ENCODE measurements at regions not wholly inside any gene's neighbourhood (a gene's known extent, or its start where the extent isn't known, plus 50 kb on each side); places are given as distances from the start of the nearest gene placed in this dataset.

- H3K9me3 ChIP-seq: no peaks in the 10 kb centered on the region
- POLR2A ChIA-PET: no interaction called here
- DNase-seq: no peak
- H3K4me1 ChIP-seq (ENCODE audit: control insufficient read depth in 1 of 2, extremely low read depth in 1 of 2, insufficient read depth in 2 of 2, low read length in 2 of 2): no peaks in the 10 kb centered on the region
- H3K9me3 Mint-ChIP-seq: peaks cover 0 to 5% (median 0%) of the 10 kb centered on the region in 3 donors
- no peaks in the 10 kb centered on the region for H3K36me3 Mint-ChIP-seq
- H3K36me3 ChIP-seq (ENCODE audit: control insufficient read depth in 2 of 2, extremely low read depth in 1 of 2, insufficient read depth in 1 of 2, low read length in 1 of 2): no peaks in the 10 kb centered on the region
- no peaks in the 10 kb centered on the region for H3K27me3 Mint-ChIP-seq
- H3K27ac Mint-ChIP-seq: no peak overlapping the region
- H3K4me1 Mint-ChIP-seq: no peaks in the 10 kb centered on the region
- ATAC-seq (replicated peaks in 1 of 4): no peak
- H3K4me3 Mint-ChIP-seq: no peak overlapping the region
- no peak overlapping the region for H3K27ac ChIP-seq (ENCODE audit: low read length)
- no peak overlapping the region for H3K4me3 ChIP-seq (ENCODE audit: control insufficient read depth in 1 of 2, extremely low read depth in 1 of 2, low read length in 1 of 2)
- WGBS (ENCODE audit: insufficient coverage): no CpG with 5 or more reads among the region's 1 CpG
- no peaks in the 10 kb centered on the region for H3K27me3 ChIP-seq (replicated peaks in 1 of 2; ENCODE audit: control insufficient read depth in 2 of 2, extremely low read depth in 1 of 2, insufficient read depth in 2 of 2, low read length in 1 of 2)
- CTCF ChIA-PET: no interaction called here
Observed at GRCh38 chr1:194813096-194813495, 1626.7 kb upstream of the B3GALT2 start.

GRCh38 chr1:194809665-194810064 is 1623.3 kb upstream of the B3GALT2 start:
- Histone ChIP-seq H3K9me3 (no peaks in the 10 kb centered on the region), H3K4me3 (ENCODE audit: control insufficient read depth in 1 of 2, extremely low read depth in 1 of 2, low read length in 1 of 2) (no peak overlapping the region), H3K27ac (ENCODE audit: low read length) (no peak overlapping the region), H3K27me3 (replicated peaks in 1 of 2; ENCODE audit: control insufficient read depth in 2 of 2, extremely low read depth in 1 of 2, insufficient read depth in 2 of 2, low read length in 1 of 2) (no peaks in the 10 kb centered on the region), H3K4me1 (ENCODE audit: control insufficient read depth in 1 of 2, extremely low read depth in 1 of 2, insufficient read depth in 2 of 2, low read length in 2 of 2) (no peaks in the 10 kb centered on the region), H3K36me3 (ENCODE audit: control insufficient read depth in 2 of 2, extremely low read depth in 1 of 2, insufficient read depth in 1 of 2, low read length in 1 of 2) (no peaks in the 10 kb centered on the region)
- POLR2A ChIA-PET: no interaction called here
- Mint-ChIP-seq H3K9me3 (peaks cover 0 to 5% (median 0%) of the 10 kb centered on the region in 3 donors), H3K27me3 (no peaks in the 10 kb centered on the region), H3K4me3 (no peak overlapping the region), H3K36me3 (no peaks in the 10 kb centered on the region), H3K27ac (no peak overlapping the region), H3K4me1 (no peaks in the 10 kb centered on the region)
- DNase-seq (no peak), ATAC-seq (replicated peaks in 1 of 4) (no peak)
- 90% methylated on average over 1 of the region's 1 CpG for WGBS (ENCODE audit: insufficient coverage)
- CTCF ChIA-PET: no interaction called here

GRCh38 chr1:194809215-194809614 is 1622.8 kb upstream of the B3GALT2 start:
- Histone ChIP-seq H3K4me3 (ENCODE audit: control insufficient read depth in 1 of 2, extremely low read depth in 1 of 2, low read length in 1 of 2) (no peak overlapping the region), H3K27ac (ENCODE audit: low read length) (no peak overlapping the region), H3K4me1 (ENCODE audit: control insufficient read depth in 1 of 2, extremely low read depth in 1 of 2, insufficient read depth in 2 of 2, low read length in 2 of 2) (no peaks in the 10 kb centered on the region), H3K9me3 (no peaks in the 10 kb centered on the region), H3K36me3 (ENCODE audit: control insufficient read depth in 2 of 2, extremely low read depth in 1 of 2, insufficient read depth in 1 of 2, low read length in 1 of 2) (no peaks in the 10 kb centered on the region), H3K27me3 (replicated peaks in 1 of 2; ENCODE audit: control insufficient read depth in 2 of 2, extremely low read depth in 1 of 2, insufficient read depth in 2 of 2, low read length in 1 of 2) (no peaks in the 10 kb centered on the region)
- WGBS (ENCODE audit: insufficient coverage): 100% methylated on average over 1 of the region's 3 CpGs
- Mint-ChIP-seq H3K27ac (no peak overlapping the region), H3K4me3 (no peak overlapping the region), H3K4me1 (no peaks in the 10 kb centered on the region), H3K36me3 (no peaks in the 10 kb centered on the region), H3K9me3 (peaks cover 0 to 5% (median 0%) of the 10 kb centered on the region in 3 donors), H3K27me3 (no peaks in the 10 kb centered on the region)
- no peak for DNase-seq
- no peak for ATAC-seq (replicated peaks in 1 of 4)
- ChIA-PET CTCF (no interaction called here), POLR2A (no interaction called here)

GRCh38 chr1:194807530-194808220 is 1621.3 kb upstream of the B3GALT2 start:
- Histone ChIP-seq H3K4me1 (ENCODE audit: control insufficient read depth in 1 of 2, extremely low read depth in 1 of 2, insufficient read depth in 2 of 2, low read length in 2 of 2) (no peaks in the 10 kb centered on the region), H3K4me3 (ENCODE audit: control insufficient read depth in 1 of 2, extremely low read depth in 1 of 2, low read length in 1 of 2) (no peak overlapping the region), H3K27ac (ENCODE audit: low read length) (no peak overlapping the region), H3K9me3 (no peaks in the 10 kb centered on the region), H3K27me3 (replicated peaks in 1 of 2; ENCODE audit: control insufficient read depth in 2 of 2, extremely low read depth in 1 of 2, insufficient read depth in 2 of 2, low read length in 1 of 2) (no peaks in the 10 kb centered on the region), H3K36me3 (ENCODE audit: control insufficient read depth in 2 of 2, extremely low read depth in 1 of 2, insufficient read depth in 1 of 2, low read length in 1 of 2) (no peaks in the 10 kb centered on the region)
- CTCF ChIA-PET: no interaction called here
- WGBS (ENCODE audit: insufficient coverage): no CpG with 5 or more reads among the region's 1 CpG
- DNase-seq (no peak), ATAC-seq (replicated peaks in 1 of 4) (no peak)
- no peaks in the 10 kb centered on the region for H3K27me3 Mint-ChIP-seq
- H3K4me3 Mint-ChIP-seq: no peak overlapping the region
- H3K36me3 Mint-ChIP-seq: no peaks in the 10 kb centered on the region
- no peak overlapping the region for H3K27ac Mint-ChIP-seq
- no peaks in the 10 kb centered on the region for H3K9me3 Mint-ChIP-seq
- no peaks in the 10 kb centered on the region for H3K4me1 Mint-ChIP-seq
- POLR2A ChIA-PET: interaction anchor here in 1 of 2 donors (0.6 kb wide), 1 partner anchor 520 kb away, joined by 3 read pairs; no protein-coding TSS in a partner anchor

GRCh38 chr1:194802572-194802971 is 1616.2 kb upstream of the B3GALT2 start:
- no peaks in the 10 kb centered on the region for H3K9me3 ChIP-seq
- CTCF ChIA-PET: no interaction called here
- no peak for DNase-seq
- H3K4me3 ChIP-seq (ENCODE audit: control insufficient read depth in 1 of 2, extremely low read depth in 1 of 2, low read length in 1 of 2): no peak overlapping the region
- Mint-ChIP-seq H3K27ac (no peak overlapping the region), H3K27me3 (no peaks in the 10 kb centered on the region), H3K36me3 (no peaks in the 10 kb centered on the region), H3K4me1 (no peaks in the 10 kb centered on the region), H3K9me3 (no peaks in the 10 kb centered on the region), H3K4me3 (no peak overlapping the region)
- no peak for ATAC-seq (replicated peaks in 1 of 4)
- POLR2A ChIA-PET: no interaction called here
- no peak overlapping the region for H3K27ac ChIP-seq (ENCODE audit: low read length)
- H3K36me3 ChIP-seq (ENCODE audit: control insufficient read depth in 2 of 2, extremely low read depth in 1 of 2, insufficient read depth in 1 of 2, low read length in 1 of 2): no peaks in the 10 kb centered on the region
- no peaks in the 10 kb centered on the region for H3K4me1 ChIP-seq (ENCODE audit: control insufficient read depth in 1 of 2, extremely low read depth in 1 of 2, insufficient read depth in 2 of 2, low read length in 2 of 2)
- WGBS (ENCODE audit: insufficient coverage): 100% methylated on average over 1 of the region's 3 CpGs
- no peaks in the 10 kb centered on the region for H3K27me3 ChIP-seq (replicated peaks in 1 of 2; ENCODE audit: control insufficient read depth in 2 of 2, extremely low read depth in 1 of 2, insufficient read depth in 2 of 2, low read length in 1 of 2)

- CTCF ChIA-PET: interaction anchor here in 1 of 2 donors (0.6 kb wide), 2 partner anchors 1264 to 1758 kb away, joined by 5 to 6 read pairs; no protein-coding TSS in a partner anchor
- H3K4me1 Mint-ChIP-seq: no peaks in the 10 kb centered on the region
- ATAC-seq (replicated peaks in 1 of 4): no peak
Observed at GRCh38 chr1:194795917-194796593, 1609.6 kb upstream of the B3GALT2 start.

More at GRCh38 chr1:194795917-194796593, 1609.6 kb upstream of the B3GALT2 start:
- POLR2A ChIA-PET: no interaction called here
- H3K4me3 ChIP-seq (ENCODE audit: control insufficient read depth in 1 of 2, extremely low read depth in 1 of 2, low read length in 1 of 2): no peak overlapping the region
- no peaks in the 10 kb centered on the region for H3K27me3 ChIP-seq (replicated peaks in 1 of 2; ENCODE audit: control insufficient read depth in 2 of 2, extremely low read depth in 1 of 2, insufficient read depth in 2 of 2, low read length in 1 of 2)
- no CpG with 5 or more reads among the region's 4 CpGs for WGBS (ENCODE audit: insufficient coverage)
- H3K4me1 ChIP-seq (ENCODE audit: control insufficient read depth in 1 of 2, extremely low read depth in 1 of 2, insufficient read depth in 2 of 2, low read length in 2 of 2): no peaks in the 10 kb centered on the region
- no peaks in the 10 kb centered on the region for H3K9me3 Mint-ChIP-seq
- H3K27ac ChIP-seq (ENCODE audit: low read length): no peak overlapping the region
- no peaks in the 10 kb centered on the region for H3K9me3 ChIP-seq
- H3K4me3 Mint-ChIP-seq: no peak overlapping the region
- no peak for DNase-seq
- no peaks in the 10 kb centered on the region for H3K36me3 ChIP-seq (ENCODE audit: control insufficient read depth in 2 of 2, extremely low read depth in 1 of 2, insufficient read depth in 1 of 2, low read length in 1 of 2)
- H3K27me3 Mint-ChIP-seq: no peaks in the 10 kb centered on the region
- H3K27ac Mint-ChIP-seq: no peak overlapping the region
- no peaks in the 10 kb centered on the region for H3K36me3 Mint-ChIP-seq

Measured in T-cell (primary cell).